PC-3 (cell line): ENCODE measurements at regions not wholly inside any gene's neighbourhood (a gene's known extent, or its start where the extent isn't known, plus 50 kb on each side); places are given as distances from the start of the nearest gene placed in this dataset.

Experiments
- CTCF ChIP-seq: fragments of 300-600 bp; sonication (generic); conservative IDR thresholded peaks from 2 replicates; pipeline ENCODE4 v1.5.1; 2017; ENCODE audit warnings: antibody characterized with exemption, low read depth, mild to moderate bottlenecking, low read length
- EZH2 ChIP-seq: fragments of 300-600 bp; sonication (generic); IDR thresholded peaks from one replicate; pipeline ENCODE4 v1.6.1; 2017; ENCODE audit warnings: antibody characterized with exemption, mild to moderate bottlenecking, low read length; ENCODE audit not compliant: unreplicated experiment
- EZH2phosphoT487 ChIP-seq: fragments of 300-600 bp; sonication (generic); IDR thresholded peaks from 2 replicates; pipeline ENCODE4 v1.6.1; 2018; ENCODE audit warnings: mild to moderate bottlenecking, antibody characterized with exemption, low read length, borderline replicate concordance

GRCh38 chr6:105807905-105808304 lies 278.2 kb upstream of the PRDM1 start:
- TF ChIP-seq EZH2phosphoT487 (no peak), CTCF (no peak), EZH2 (no peak)
